OCI-LY7 (cell line): ENCODE measurements at regions not wholly inside any gene's neighbourhood (a gene's known extent, or its start where the extent isn't known, plus 50 kb on each side); places are given as distances from the start of the nearest gene placed in this dataset.

Experiments used
- BruUV-seq: library from RNA; stranded (reverse); fragments of 400-500 nt; replicated peaks from 2 replicates; lab custom pipeline; 2021; lab: Mats Ljungman, UMichigan
- CTCF ChIA-PET: fragments of 300-600 bp; sonication (Branson Sonifier 250); formaldehyde crosslinking; loops from one replicate; lab custom pipeline; 2022; ENCODE audit warnings: antibody characterized with exemption; ENCODE audit not compliant: unreplicated experiment; lab: Charles Lee
- POLR2A ChIA-PET: fragments of 300-600 bp; sonication (Branson Sonifier 250); formaldehyde crosslinking; loops from one replicate; lab custom pipeline; 2022; ENCODE audit warnings: antibody characterized with exemption; lab: Charles Lee
- DNase-seq: peaks from one replicate; pipeline ENCODE4 v3.0.0-alpha.2; 2015; ENCODE audit warnings: low spot score
- H2AFZ ChIP-seq: fragments of 200-600 bp; sonication (generic), shearing (Covaris generic); 2 replicates; pipeline ENCODE4 v1.6.1; 2014; ENCODE audit warnings: mild to moderate bottlenecking, antibody characterized with exemption, low read length, moderate library complexity
- H3K27ac ChIP-seq: fragments of 200-600 bp; sonication (generic); 2 replicates; pipeline ENCODE4 v1.5.1; 2014; ENCODE audit warnings: mixed run types, low read depth, mild to moderate bottlenecking, moderate library complexity, low read length, inconsistent platforms; ENCODE audit not compliant: poor library complexity, severe bottlenecking
- H3K36me3 ChIP-seq: fragments of 200-600 bp; sonication (generic); 2 replicates; pipeline ENCODE4 v1.6.1; 2014; ENCODE audit warnings: mild to moderate bottlenecking, antibody characterized with exemption, low read length, moderate library complexity, mixed read lengths; ENCODE audit not compliant: insufficient read depth
- H3K4me1 ChIP-seq: fragments of 200-600 bp; sonication (generic); 2 replicates; pipeline ENCODE4 v1.5.1; 2014; ENCODE audit warnings: mild to moderate bottlenecking, low read length; ENCODE audit not compliant: insufficient read depth, poor library complexity, severe bottlenecking
- H3K4me2 ChIP-seq: fragments of 200-600 bp; sonication (generic); 2 replicates; pipeline ENCODE4 v1.6.1; 2014; ENCODE audit warnings: mild to moderate bottlenecking, low read length
- H3K4me3 ChIP-seq: fragments of 200-600 bp; sonication (generic); 2 replicates; pipeline ENCODE4 v1.5.1; 2014; ENCODE audit warnings: mild to moderate bottlenecking, low read depth, low read length; ENCODE audit not compliant: poor library complexity, severe bottlenecking
- H3K79me2 ChIP-seq: fragments of 200-600 bp; sonication (generic); 2 replicates; pipeline ENCODE4 v1.6.1; 2016; ENCODE audit warnings: low read depth, mild to moderate bottlenecking, low read length, moderate library complexity, mixed read lengths; ENCODE audit not compliant: insufficient read depth
- H3K9me2 ChIP-seq: fragments of 200-600 bp; sonication (generic); 2 replicates; pipeline ENCODE4 v1.6.1; 2016; ENCODE audit warnings: mild to moderate bottlenecking, low read length, mixed read lengths; ENCODE audit not compliant: insufficient read depth
- H3K9me3 ChIP-seq: fragments of 200-600 bp; sonication (generic); 2 replicates; pipeline ENCODE4 v1.6.1; 2014; ENCODE audit warnings: mild to moderate bottlenecking, mixed run types, low read length, mixed read lengths
- H4K20me1 ChIP-seq: fragments of 200-600 bp; sonication (generic); 2 replicates; pipeline ENCODE4 v1.6.1; 2014; ENCODE audit warnings: mild to moderate bottlenecking, antibody characterized with exemption, low read length, moderate library complexity, mixed read lengths; ENCODE audit not compliant: insufficient read depth
- EZH2phosphoT487 ChIP-seq: fragments of 200-600 bp; sonication (generic); IDR thresholded peaks from 2 replicates; pipeline ENCODE4 v1.6.1; 2018; ENCODE audit warnings: low read depth, borderline replicate concordance, mild to moderate bottlenecking, mixed run types, antibody characterized with exemption, low read length, moderate library complexity, mixed read lengths
- intact Hi-C: fragments of 100-400 bp; cut with micrococcal nuclease; formaldehyde crosslinking; loops from one replicate; pipeline ENCODE4 v1.10.0; 2022; ENCODE audit not compliant: unreplicated experiment
- TF ChIP-seq, protein P1 (sequence below): fragments of 200-600 bp; sonication (generic); conservative IDR thresholded peaks from 2 replicates; pipeline ENCODE4 v1.5.1; 2014; ENCODE audit warnings: mild to moderate bottlenecking, antibody characterized with exemption, low read length, moderate library complexity, mixed read lengths

DNA sequence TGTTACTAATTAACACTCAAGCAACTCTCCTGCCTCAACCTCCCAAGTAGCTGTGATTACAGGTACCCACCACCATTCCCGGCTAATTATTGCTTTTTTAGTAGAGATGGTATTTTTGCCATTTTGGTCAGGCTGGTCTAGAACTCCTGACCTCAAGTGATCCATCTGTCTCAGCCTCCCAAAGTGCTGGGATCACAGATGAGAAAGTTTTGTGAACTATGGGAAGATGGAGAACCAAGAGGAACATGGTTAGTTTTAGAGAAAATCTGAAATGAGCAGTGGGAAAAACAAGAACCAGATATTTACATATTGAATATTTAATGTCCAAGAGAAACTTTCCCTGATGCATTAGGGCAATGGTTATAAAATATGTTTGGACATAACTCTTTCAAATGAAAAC is 863.6 kb upstream of the MIR17HG start:
- POLR2A ChIA-PET, result interaction anchor here (0.7 to 1.7 kb wide), 2 partner anchors 24 to 76 kb away, joined by 3 to 5 read pairs; no protein-coding TSS in a partner anchor

DNA sequence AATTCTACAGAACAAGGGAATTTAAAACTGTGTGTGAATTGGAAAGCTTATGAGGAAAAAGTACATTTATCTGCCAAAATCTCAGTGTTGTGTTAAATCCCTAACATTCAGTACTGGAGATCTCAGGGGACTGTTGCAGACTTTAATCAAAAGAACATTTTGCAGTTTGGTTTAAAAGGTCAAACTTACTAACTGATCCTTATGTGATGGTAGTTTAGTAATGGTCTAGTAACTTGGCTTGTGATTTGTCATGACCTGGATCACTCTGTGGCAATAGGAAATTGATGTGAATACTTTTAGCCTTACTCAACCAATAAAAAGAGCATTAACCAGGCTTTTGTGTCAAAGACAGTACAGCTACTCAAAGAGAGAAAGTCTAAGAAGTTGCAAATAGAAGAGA is 862.1 kb upstream of the MIR17HG start:
- no peak for DNase-seq
- no peak for TF ChIP-seq EZH2phosphoT487
- TF ChIP-seq, protein P1, sequence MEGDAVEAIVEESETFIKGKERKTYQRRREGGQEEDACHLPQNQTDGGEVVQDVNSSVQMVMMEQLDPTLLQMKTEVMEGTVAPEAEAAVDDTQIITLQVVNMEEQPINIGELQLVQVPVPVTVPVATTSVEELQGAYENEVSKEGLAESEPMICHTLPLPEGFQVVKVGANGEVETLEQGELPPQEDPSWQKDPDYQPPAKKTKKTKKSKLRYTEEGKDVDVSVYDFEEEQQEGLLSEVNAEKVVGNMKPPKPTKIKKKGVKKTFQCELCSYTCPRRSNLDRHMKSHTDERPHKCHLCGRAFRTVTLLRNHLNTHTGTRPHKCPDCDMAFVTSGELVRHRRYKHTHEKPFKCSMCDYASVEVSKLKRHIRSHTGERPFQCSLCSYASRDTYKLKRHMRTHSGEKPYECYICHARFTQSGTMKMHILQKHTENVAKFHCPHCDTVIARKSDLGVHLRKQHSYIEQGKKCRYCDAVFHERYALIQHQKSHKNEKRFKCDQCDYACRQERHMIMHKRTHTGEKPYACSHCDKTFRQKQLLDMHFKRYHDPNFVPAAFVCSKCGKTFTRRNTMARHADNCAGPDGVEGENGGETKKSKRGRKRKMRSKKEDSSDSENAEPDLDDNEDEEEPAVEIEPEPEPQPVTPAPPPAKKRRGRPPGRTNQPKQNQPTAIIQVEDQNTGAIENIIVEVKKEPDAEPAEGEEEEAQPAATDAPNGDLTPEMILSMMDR, result no peak
- H3K36me3 ChIP-seq, result no peaks in the 10 kb centered on the region
- no peaks in the 10 kb centered on the region for H4K20me1 ChIP-seq
- intact Hi-C loops, result no loop called here
- POLR2A ChIA-PET, result interaction anchor here (0.6 to 1.0 kb wide), 2 partner anchors 162 to 1099 kb away, joined by 3 read pairs; no protein-coding TSS in a partner anchor
- H3K9me2 ChIP-seq, result no peaks in the 10 kb centered on the region
- no peaks in the 10 kb centered on the region for H3K79me2 ChIP-seq
- no peak overlapping the region for H3K27ac ChIP-seq
- H3K4me2 ChIP-seq, result no peak overlapping the region
- no peak overlapping the region for H2AFZ ChIP-seq
- no peak overlapping the region for H3K4me3 ChIP-seq
- CTCF ChIA-PET, result no interaction called here
- BruUV-seq, result no TSS peak
- no peaks in the 10 kb centered on the region for H3K9me3 ChIP-seq
- H3K4me1 ChIP-seq, result no peaks in the 10 kb centered on the region

More for the DNA sequence above, 863.6 kb upstream of the MIR17HG start:
- H3K4me2 ChIP-seq, result no peak overlapping the region
- CTCF ChIA-PET, result no interaction called here
- no peaks in the 10 kb centered on the region for H3K9me2 ChIP-seq
- no peak overlapping the region for H2AFZ ChIP-seq
- H3K79me2 ChIP-seq, result no peaks in the 10 kb centered on the region
- no peak overlapping the region for H3K4me3 ChIP-seq
- DNase-seq, result no peak
- no peaks in the 10 kb centered on the region for H4K20me1 ChIP-seq
- H3K36me3 ChIP-seq, result no peaks in the 10 kb centered on the region
- BruUV-seq, result no TSS peak
- peaks cover 8% of the 10 kb centered on the region; the same call in 1 of the 2 replicates for H3K9me3 ChIP-seq
- no peaks in the 10 kb centered on the region for H3K4me1 ChIP-seq
- H3K27ac ChIP-seq, result no peak overlapping the region
- no peak for TF ChIP-seq EZH2phosphoT487
- TF ChIP-seq, protein P1, result no peak
- intact Hi-C loops, result no loop called here

DNA sequence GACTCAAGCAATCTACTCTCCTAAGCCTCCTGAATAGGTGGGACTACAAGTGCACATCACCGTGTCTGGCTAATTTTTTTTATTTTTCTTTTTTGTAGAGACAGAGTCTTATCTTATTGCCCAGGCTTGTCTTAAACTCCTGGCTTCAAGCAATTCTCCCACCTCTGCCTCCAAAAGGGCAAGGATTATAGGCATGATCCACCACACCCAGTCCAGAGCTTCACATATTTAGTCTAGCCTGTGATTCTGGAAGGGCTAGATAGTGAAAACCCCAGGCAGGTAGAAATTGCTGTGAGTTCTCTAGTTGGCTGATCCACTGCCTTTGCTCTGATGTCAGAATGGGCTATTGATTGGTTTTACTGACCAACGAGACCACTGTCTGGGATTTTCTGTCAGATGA is 854.6 kb upstream of the MIR17HG start:
- Histone ChIP-seq H4K20me1 (no peaks in the 10 kb centered on the region), H3K9me2 (no peaks in the 10 kb centered on the region), H3K4me3 (no peak overlapping the region), H3K27ac (no peak overlapping the region), H3K4me1 (no peaks in the 10 kb centered on the region), H3K79me2 (no peaks in the 10 kb centered on the region), H3K9me3 (no peaks in the 10 kb centered on the region), H3K4me2 (no peak overlapping the region), H2AFZ (no peak overlapping the region), H3K36me3 (no peaks in the 10 kb centered on the region)
- TF ChIP-seq, protein P1, result no peak
- no peak for TF ChIP-seq EZH2phosphoT487
- BruUV-seq, result no TSS peak
- ChIA-PET POLR2A (interaction anchor here (0.7 kb wide), 2 partner anchors 18 to 72 kb away, joined by 3 read pairs; no protein-coding TSS in a partner anchor), CTCF (no interaction called here)
- DNase-seq, result no peak
- intact Hi-C loops, result no loop called here
